A673 (cell line): ENCODE measurements at regions not wholly inside any gene's neighbourhood (a gene's known extent, or its start where the extent isn't known, plus 50 kb on each side); places are given as distances from the start of the nearest gene placed in this dataset.

Experiments
- BruUV-seq: library from RNA; stranded (reverse); fragments of 400-500 nt; replicated peaks from 2 replicates; lab custom pipeline; 2021; lab: Mats Ljungman, UMichigan
- CTCF ChIA-PET: fragments of 300-600 bp; sonication (Branson Sonifier 250); formaldehyde crosslinking; loops from one replicate; lab custom pipeline; 2022; ENCODE audit warnings: antibody characterized with exemption; lab: Charles Lee
- POLR2A ChIA-PET: fragments of 300-600 bp; sonication (Branson Sonifier 250); formaldehyde crosslinking; loops from one replicate; lab custom pipeline; 2022; ENCODE audit warnings: antibody characterized with exemption; ENCODE audit not compliant: low non-redundant PET; lab: Charles Lee
- DNase-seq: peaks from one replicate; pipeline ENCODE4 v3.0.0-alpha.2; 2015; ENCODE audit warnings: low spot score
- H3K27ac ChIP-seq: fragments of 200-600 bp; sonication (generic); 2 replicates; pipeline ENCODE4 v1.5.1; 2016; ENCODE audit warnings: mixed run types, low read depth, mild to moderate bottlenecking, mixed read lengths, antibody characterized with exemption, low read length; ENCODE audit not compliant: poor library complexity, severe bottlenecking
- H3K27me3 ChIP-seq: fragments of 200-600 bp; sonication (generic); replicated peaks from 2 replicates; pipeline ENCODE4 v1.6.1; 2017; ENCODE audit warnings: mixed run types, low read depth, mild to moderate bottlenecking, mixed read lengths, antibody characterized with exemption, low read length; ENCODE audit not compliant: insufficient read depth, poor library complexity
- H3K36me3 ChIP-seq: fragments of 200-600 bp; sonication (generic); 2 replicates; pipeline ENCODE4 v1.6.1; 2016; ENCODE audit warnings: mixed run types, mild to moderate bottlenecking, mixed read lengths, antibody characterized with exemption, low read length; ENCODE audit not compliant: insufficient read depth, poor library complexity, severe bottlenecking
- H3K4me1 ChIP-seq: fragments of 200-600 bp; sonication (generic); 2 replicates; pipeline ENCODE4 v1.6.1; 2017; ENCODE audit warnings: mixed run types, mild to moderate bottlenecking, mixed read lengths, antibody characterized with exemption, low read length; ENCODE audit not compliant: insufficient read depth, poor library complexity, severe bottlenecking
- H3K4me3 ChIP-seq: fragments of 200-600 bp; sonication (generic); 2 replicates; pipeline ENCODE4 v1.5.1; 2016; ENCODE audit warnings: low read depth, mixed run types, mild to moderate bottlenecking, mixed read lengths, low read length; ENCODE audit not compliant: poor library complexity, severe bottlenecking
- H3K9me3 ChIP-seq: fragments of 200-600 bp; sonication (generic); 2 replicates; pipeline ENCODE4 v1.6.1; 2016; ENCODE audit warnings: mixed run types, low read depth, mild to moderate bottlenecking, mixed read lengths, antibody characterized with exemption, low read length; ENCODE audit not compliant: poor library complexity, severe bottlenecking
- CTCF ChIP-seq: fragments of 300-800, 200-600 bp; sonication (generic); conservative IDR thresholded peaks from 2 replicates; pipeline ENCODE4 v1.5.1; 2017; ENCODE audit warnings: low read depth, mild to moderate bottlenecking, antibody characterized with exemption, low read length, moderate library complexity, mixed read lengths
- EZH2 ChIP-seq: fragments of 200-600 bp; sonication (generic); IDR thresholded peaks from 2 replicates; pipeline ENCODE4 v1.6.1; 2017; ENCODE audit warnings: borderline replicate concordance, low read depth, mild to moderate bottlenecking, mixed read lengths, antibody characterized with exemption, low read length; ENCODE audit not compliant: poor library complexity, severe bottlenecking
- intact Hi-C: fragments of 100-400 bp; cut with micrococcal nuclease; formaldehyde crosslinking; loops from one replicate; pipeline ENCODE4 v1.10.0; 2022; ENCODE audit not compliant: unreplicated experiment

- peaks cover 3% of the 10 kb centered on the region for H3K9me3 ChIP-seq
- intact Hi-C loops = no loop called here
- ChIA-PET CTCF (no interaction called here), POLR2A (no interaction called here)
- no peak overlapping the region for H3K4me3 ChIP-seq
- no peaks in the 10 kb centered on the region for H3K4me1 ChIP-seq
- no peak for DNase-seq
- peaks cover 77% of the 10 kb centered on the region for H3K36me3 ChIP-seq
- TF ChIP-seq CTCF = no peak
- TF ChIP-seq EZH2 = no peak
- H3K27me3 ChIP-seq = no peaks in the 10 kb centered on the region
- BruUV-seq = no TSS peak
- H3K27ac ChIP-seq = no peak overlapping the region
Measured at GRCh38 chr19:5210556-5210955, 130.1 kb downstream of the PTPRS start.

GRCh38 chr19:5207806-5208205 is 132.8 kb downstream of the PTPRS start:
- BruUV-seq = no TSS peak
- intact Hi-C loops = no loop called here
- DNase-seq = no peak
- TF ChIP-seq CTCF (no peak), EZH2 (no peak)
- Histone ChIP-seq H3K9me3 (peaks cover 3% of the 10 kb centered on the region), H3K4me1 (no peaks in the 10 kb centered on the region), H3K27ac (no peak overlapping the region), H3K4me3 (no peak overlapping the region), H3K36me3 (peaks cover 54% of the 10 kb centered on the region), H3K27me3 (no peaks in the 10 kb centered on the region)
- ChIA-PET CTCF (no interaction called here), POLR2A (no interaction called here)

- no peaks in the 10 kb centered on the region for H3K27me3 ChIP-seq
- no peak overlapping the region for H3K27ac ChIP-seq
- H3K9me3 ChIP-seq = peaks cover 6% of the 10 kb centered on the region
- peaks cover 46% of the 10 kb centered on the region for H3K36me3 ChIP-seq
- intact Hi-C loops = no loop called here
- no peaks in the 10 kb centered on the region for H3K4me1 ChIP-seq
- CTCF ChIA-PET = no interaction called here
- no peak for DNase-seq
- H3K4me3 ChIP-seq = no peak overlapping the region
- BruUV-seq = no TSS peak
- POLR2A ChIA-PET = no interaction called here
- TF ChIP-seq CTCF (no peak), EZH2 (no peak)
Measured at GRCh38 chr19:5206751-5207075, 133.9 kb downstream of the PTPRS start.
